Cardiac fibroblast (primary cell): ENCODE measurements at regions not wholly inside any gene's neighbourhood (a gene's known extent, or its start where the extent isn't known, plus 50 kb on each side); places are given as distances from the start of the nearest gene placed in this dataset.

Source experiments
- DNase-seq, 2 donors: peaks; one replicate each; pipeline versions ENCODE4 v3.0.0 to v3.0.0-alpha.2; 2010; ENCODE audit warnings: low read depth in 2 of 2
- H3K4me3 ChIP-seq, 2 donors: replicated peaks in 1 of 2; 1 replicate in 1 of 2; 2 replicates in 1 of 2; pipeline ENCODE4 v1.5.1; 2011; ENCODE audit warnings: low read depth in 2 of 2, low read length in 2 of 2, mild to moderate bottlenecking in 2 of 2, moderate library complexity in 1 of 2
- TF ChIP-seq, protein P1 (sequence below): IDR thresholded peaks from one replicate; pipeline ENCODE4 v1.5.1; 2011; ENCODE audit warnings: low read depth, mild to moderate bottlenecking, low read length, inconsistent platforms

DNA sequence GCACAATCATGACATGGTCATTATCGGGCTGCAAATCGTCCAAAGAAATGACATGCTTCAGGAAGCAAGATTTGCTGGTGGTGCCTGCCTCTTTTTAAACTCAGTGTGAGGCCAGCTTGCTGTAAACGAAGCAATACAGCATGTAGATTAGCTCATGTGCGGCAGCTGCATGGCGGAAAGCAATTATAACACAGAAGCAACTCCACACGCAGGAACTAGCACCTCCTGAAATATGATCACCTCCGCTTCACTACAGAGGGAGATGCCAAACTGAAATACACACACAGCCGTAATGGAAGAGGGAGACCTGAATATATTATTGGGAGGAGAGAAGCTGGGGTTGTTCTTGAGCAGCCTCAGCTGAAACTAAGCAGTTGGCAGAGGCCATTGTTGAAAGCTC is 312.5 kb downstream of the PSAT1 start:
- TF ChIP-seq, protein P1, sequence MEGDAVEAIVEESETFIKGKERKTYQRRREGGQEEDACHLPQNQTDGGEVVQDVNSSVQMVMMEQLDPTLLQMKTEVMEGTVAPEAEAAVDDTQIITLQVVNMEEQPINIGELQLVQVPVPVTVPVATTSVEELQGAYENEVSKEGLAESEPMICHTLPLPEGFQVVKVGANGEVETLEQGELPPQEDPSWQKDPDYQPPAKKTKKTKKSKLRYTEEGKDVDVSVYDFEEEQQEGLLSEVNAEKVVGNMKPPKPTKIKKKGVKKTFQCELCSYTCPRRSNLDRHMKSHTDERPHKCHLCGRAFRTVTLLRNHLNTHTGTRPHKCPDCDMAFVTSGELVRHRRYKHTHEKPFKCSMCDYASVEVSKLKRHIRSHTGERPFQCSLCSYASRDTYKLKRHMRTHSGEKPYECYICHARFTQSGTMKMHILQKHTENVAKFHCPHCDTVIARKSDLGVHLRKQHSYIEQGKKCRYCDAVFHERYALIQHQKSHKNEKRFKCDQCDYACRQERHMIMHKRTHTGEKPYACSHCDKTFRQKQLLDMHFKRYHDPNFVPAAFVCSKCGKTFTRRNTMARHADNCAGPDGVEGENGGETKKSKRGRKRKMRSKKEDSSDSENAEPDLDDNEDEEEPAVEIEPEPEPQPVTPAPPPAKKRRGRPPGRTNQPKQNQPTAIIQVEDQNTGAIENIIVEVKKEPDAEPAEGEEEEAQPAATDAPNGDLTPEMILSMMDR, result no peak

DNA sequence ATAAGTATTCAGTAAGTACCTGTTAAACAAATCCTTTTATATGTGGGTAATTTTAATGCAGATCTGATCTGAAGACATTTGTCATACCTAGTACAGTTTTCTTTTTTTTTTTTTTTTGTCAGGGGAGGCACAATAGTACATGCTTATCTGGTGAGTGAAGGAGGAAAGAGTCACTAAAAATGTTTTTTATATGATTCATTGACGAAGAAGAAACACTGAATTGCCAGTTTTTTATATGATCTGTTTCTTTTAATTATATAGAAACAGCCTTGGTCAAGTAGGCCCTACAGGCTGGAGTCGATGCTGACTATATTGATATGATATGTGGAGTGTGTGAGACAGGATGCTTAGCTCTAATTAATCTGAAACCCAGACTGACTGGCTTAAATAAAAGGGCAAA is 315.2 kb downstream of the PSAT1 start:
- TF ChIP-seq, protein P1, result no peak
- DNase-seq, result peak in 1 of 2 donors; percentile 68
- no peak overlapping the region for H3K4me3 ChIP-seq

More for the DNA sequence above, 312.5 kb downstream of the PSAT1 start:
- DNase-seq, result no peak
- no peak overlapping the region for H3K4me3 ChIP-seq

DNA sequence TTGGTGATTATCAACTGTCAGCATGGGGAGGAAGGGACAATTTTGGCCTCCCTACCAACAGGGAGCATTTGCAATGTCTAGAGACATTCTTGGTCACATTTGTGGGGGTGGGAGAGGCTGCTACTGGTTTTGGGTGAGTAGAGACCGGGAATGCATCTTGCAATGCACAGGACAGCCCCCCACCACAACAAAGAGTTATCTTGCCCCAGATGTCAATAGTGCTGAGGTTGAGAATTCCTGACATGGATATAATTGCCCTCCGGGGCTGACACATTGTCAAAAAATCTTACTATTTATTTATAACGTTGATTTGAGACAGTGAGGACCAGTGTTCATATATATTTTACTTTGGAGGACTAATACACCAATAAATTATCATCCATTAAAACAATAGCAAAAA is 316.1 kb downstream of the PSAT1 start:
- TF ChIP-seq, protein P1, result no peak
- no peak for DNase-seq

DNA sequence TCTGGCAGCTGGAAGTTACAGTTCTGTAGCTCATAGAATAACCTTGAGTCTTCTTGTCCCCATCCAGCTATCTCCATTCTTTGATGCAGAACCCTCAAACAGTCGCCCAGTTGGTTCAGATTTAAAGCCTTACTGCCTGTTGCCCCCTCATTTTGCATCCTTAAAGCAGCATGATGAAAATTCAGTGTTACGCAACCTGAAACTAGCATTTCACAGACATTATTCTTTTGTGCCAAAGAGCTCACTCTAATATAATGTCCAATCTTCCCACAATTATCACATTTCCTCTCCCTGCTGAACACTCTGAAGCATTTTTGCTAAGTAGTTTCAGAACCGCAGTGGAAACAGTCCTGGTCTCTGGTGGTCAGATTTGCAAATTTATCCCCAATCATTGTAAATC is 318.0 kb downstream of the PSAT1 start:
- peak in 1 of 2 donors; percentile 15 for DNase-seq
- H3K4me3 ChIP-seq, result no peak overlapping the region
- TF ChIP-seq, protein P1, result no peak

More for the DNA sequence above, 316.1 kb downstream of the PSAT1 start:
- no peak overlapping the region for H3K4me3 ChIP-seq

DNA sequence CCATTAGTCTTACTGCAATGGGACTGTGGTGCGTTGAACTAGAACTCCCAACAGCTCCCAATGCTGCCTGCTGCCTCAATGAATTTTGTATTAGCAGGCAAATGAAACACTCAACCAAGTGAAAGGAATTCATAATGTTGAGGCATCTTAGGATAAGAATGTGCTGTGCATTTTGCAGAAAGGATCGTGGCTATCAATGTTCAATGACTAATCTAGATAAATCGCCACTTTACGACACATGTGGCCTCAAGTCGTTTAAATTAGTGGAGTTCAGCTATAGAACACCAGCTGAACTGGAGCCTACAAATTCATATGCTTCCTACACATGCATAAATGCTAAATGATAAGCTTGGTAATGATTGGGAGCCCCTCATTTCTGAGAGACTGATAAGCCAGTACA is 318.4 kb downstream of the PSAT1 start:
- DNase-seq, result no peak
- TF ChIP-seq, protein P1, result no peak
- no peak overlapping the region for H3K4me3 ChIP-seq

DNA sequence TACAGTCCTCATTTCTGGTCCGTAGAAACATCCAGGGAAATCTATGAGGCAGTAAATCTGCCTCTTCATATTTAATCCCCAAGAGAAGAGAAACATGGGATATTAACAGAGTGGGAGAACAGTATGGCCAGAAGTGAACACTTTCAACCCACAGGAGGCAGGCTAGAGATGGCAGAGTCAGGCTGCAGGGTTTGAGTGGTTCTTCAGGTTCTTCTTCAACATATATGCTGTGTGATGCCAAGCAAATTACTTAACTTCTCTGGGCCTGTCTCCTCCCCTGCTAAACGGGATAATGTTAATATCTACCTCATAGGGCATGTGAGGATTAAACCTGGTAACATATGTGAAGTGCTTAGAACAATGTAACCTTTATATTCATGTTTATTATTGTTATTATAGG is 321.8 kb downstream of the PSAT1 start:
- no peak overlapping the region for H3K4me3 ChIP-seq
- no peak for DNase-seq
- TF ChIP-seq, protein P1, result no peak

DNA sequence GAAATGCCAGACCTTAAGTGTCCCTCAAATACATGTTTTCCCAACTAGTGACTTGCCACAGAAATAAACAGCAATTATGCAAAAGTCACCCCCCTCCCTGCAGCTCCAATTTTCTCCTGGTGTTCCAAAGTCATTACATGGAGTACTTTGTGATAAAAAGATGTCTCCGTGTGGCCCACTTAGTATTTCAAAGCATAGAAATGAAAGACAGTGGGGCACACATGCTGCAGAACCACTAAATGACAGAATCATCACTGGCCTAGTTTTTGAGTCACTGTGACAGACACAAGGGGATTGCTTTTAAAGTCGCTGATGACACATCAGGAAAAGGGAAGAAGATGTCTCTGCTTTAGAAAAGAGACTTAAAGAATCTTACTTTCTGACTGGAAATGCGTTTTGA is 323.4 kb downstream of the PSAT1 start:
- TF ChIP-seq, protein P1, result no peak
- no peak overlapping the region for H3K4me3 ChIP-seq
- peak in 1 of 2 donors; percentile 36 for DNase-seq
